ENCODE measurements at regions not wholly inside any gene's neighbourhood (a gene's known extent, or its start where the extent isn't known, plus 50 kb on each side); places are given as distances from the start of the nearest gene placed in this dataset.

GRCh38 chr3:165519687-165520086 is 317.5 kb downstream of the BCHE start:
- TF ChIP-seq, protein P1, sequence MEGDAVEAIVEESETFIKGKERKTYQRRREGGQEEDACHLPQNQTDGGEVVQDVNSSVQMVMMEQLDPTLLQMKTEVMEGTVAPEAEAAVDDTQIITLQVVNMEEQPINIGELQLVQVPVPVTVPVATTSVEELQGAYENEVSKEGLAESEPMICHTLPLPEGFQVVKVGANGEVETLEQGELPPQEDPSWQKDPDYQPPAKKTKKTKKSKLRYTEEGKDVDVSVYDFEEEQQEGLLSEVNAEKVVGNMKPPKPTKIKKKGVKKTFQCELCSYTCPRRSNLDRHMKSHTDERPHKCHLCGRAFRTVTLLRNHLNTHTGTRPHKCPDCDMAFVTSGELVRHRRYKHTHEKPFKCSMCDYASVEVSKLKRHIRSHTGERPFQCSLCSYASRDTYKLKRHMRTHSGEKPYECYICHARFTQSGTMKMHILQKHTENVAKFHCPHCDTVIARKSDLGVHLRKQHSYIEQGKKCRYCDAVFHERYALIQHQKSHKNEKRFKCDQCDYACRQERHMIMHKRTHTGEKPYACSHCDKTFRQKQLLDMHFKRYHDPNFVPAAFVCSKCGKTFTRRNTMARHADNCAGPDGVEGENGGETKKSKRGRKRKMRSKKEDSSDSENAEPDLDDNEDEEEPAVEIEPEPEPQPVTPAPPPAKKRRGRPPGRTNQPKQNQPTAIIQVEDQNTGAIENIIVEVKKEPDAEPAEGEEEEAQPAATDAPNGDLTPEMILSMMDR (IDR thresholded peaks at IDR 0.05; ENCODE audit: extremely low read depth, insufficient read depth, missing control alignments) = no peak
- no peak for DNase-seq (ENCODE audit: low spot score)
- in situ Hi-C loops (cut with MboI; ENCODE audit: low pct_unique_long_range_greater_than_20kb, low sequenced_read_pairs, unreplicated experiment) = no loop called here

GRCh38 chr3:165518346-165518745 is 318.9 kb downstream of the BCHE start:
- TF ChIP-seq, protein P1 (IDR thresholded peaks at IDR 0.05; ENCODE audit: extremely low read depth, insufficient read depth, missing control alignments) = no peak
- no peak for DNase-seq (ENCODE audit: low spot score)
- in situ Hi-C loops (cut with MboI; ENCODE audit: low pct_unique_long_range_greater_than_20kb, low sequenced_read_pairs, unreplicated experiment) = no loop called here

DNA sequence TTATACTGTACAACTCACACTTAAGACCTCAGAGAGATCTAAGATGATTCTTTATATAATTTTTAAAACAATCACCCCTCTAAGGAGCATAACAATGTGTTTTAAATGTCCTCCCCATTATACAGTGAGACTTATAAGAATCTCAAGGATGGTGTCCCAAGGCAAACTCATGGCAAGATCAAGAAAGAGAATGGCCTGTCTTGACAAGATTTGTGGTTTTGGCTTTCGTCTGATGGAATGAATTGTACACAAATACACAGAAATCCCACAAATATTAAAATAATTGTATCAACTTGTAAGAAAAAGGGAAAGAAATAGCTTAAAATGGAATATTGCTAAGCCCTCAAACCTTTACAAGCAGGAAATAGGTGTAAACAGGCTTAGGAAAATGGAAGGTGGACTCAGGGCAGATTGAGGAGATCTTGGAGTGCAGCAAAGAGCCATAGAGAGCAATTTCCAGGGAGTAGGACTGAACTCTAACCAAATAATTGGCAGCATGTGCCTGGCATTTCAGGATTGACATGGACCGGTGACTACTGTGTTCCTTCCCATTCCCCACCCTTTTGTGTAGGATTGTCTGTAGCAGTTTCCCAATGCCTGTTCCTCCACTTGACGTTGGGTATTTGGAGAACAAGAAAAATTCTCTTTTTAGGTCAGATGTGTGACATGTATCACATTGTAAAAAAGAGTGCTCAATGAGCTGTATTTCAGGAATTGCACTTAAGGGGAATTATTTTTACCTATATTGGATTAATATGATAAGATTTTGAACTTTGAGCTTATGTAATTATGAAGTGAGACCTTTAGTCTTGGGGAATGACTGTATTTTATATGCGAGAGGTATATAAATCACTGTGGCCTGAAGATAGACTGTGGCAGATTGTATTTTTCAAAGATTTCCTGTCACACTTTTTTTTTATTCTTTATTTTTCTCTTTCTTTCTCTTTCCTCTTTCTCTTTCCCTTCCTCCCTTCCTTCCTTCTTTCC is 317.8 kb upstream of the SLITRK3 start:
- TF ChIP-seq, protein P1 (IDR thresholded peaks at IDR 0.05; ENCODE audit: extremely low read depth, insufficient read depth, missing control alignments) = no peak
- DNase-seq (ENCODE audit: low spot score) = no peak
- in situ Hi-C loops (cut with MboI; ENCODE audit: low pct_unique_long_range_greater_than_20kb, low sequenced_read_pairs, unreplicated experiment) = no loop called here

DNA sequence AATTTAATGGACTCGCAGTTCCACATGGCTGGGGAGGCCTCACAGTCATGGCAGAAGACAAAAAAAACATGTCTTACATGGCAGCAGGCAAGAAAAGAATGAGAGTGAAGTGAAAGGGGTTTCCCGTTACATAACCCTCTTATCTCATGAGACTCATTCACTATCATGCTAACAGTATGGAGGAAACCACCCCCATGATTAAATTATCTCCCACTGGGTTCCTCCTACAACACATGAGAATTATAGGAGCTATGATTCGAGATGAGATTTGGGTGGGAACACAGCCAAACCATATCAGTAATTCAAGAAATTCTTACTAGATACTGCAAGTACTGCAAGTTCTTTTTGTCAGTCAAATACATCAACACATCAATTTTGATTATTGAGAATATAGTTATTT is 311.4 kb upstream of the SLITRK3 start:
- in situ Hi-C loops (cut with MboI; ENCODE audit: low pct_unique_long_range_greater_than_20kb, low sequenced_read_pairs, unreplicated experiment) = no loop called here
- no peak for DNase-seq (ENCODE audit: low spot score)

DNA sequence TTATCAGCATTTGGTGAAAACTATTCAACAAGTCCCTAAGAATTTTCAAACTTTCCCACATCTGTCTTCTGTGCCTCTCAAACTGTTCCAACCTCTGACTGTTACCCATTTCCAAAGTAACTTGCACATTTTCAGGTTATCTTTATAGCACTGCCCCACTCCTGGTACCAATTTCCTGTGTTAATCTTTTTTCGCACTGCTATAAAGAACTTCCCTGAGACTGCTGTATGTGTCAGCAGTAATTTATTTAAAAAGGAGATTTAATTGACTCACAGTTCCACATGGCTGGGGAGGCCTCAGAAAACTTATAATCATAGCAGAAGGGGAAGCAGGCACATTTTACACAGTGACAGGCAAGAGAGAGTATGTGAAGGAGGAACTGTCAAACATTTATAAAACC is 310.9 kb upstream of the SLITRK3 start:
- in situ Hi-C loops (cut with MboI; ENCODE audit: low pct_unique_long_range_greater_than_20kb, low sequenced_read_pairs, unreplicated experiment) = no loop called here
- DNase-seq (ENCODE audit: low spot score) = no peak

More for the DNA sequence above, 311.4 kb upstream of the SLITRK3 start:
- TF ChIP-seq, protein P1 (IDR thresholded peaks at IDR 0.05; ENCODE audit: extremely low read depth, insufficient read depth, missing control alignments) = no peak

DNA sequence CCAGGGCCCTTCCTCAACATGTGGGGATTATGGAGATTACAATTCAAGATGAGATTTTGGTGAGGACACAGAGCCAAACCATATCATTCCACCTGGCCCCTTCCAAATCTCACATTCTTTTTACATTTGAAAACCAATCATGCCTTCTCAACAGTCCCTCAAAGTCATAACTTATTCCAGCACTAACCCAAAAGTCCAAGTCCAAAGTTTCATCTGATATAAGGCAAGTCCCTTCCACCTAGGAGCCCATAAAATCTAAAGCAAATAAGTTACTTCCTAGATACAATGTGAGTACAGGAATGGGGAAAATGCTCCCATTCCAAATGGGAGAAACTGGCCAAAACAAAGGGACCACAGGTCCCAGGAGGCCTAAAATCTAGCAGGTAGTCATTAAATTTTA is 309.5 kb upstream of the SLITRK3 start:
- in situ Hi-C loops (cut with MboI; ENCODE audit: low pct_unique_long_range_greater_than_20kb, low sequenced_read_pairs, unreplicated experiment) = no loop called here
- TF ChIP-seq, protein P1 (IDR thresholded peaks at IDR 0.05; ENCODE audit: extremely low read depth, insufficient read depth, missing control alignments) = no peak
- DNase-seq (ENCODE audit: low spot score) = no peak

More for the DNA sequence above, 310.9 kb upstream of the SLITRK3 start:
- TF ChIP-seq, protein P1 (IDR thresholded peaks at IDR 0.05; ENCODE audit: extremely low read depth, insufficient read depth, missing control alignments) = no peak

Measured in GM13977 (cell line).